ENCODE measurements at regions not wholly inside any gene's neighbourhood (a gene's known extent, or its start where the extent isn't known, plus 50 kb on each side); places are given as distances from the start of the nearest gene placed in this dataset.

- H3K79me2 ChIP-seq (replicated peaks; ENCODE audit: insufficient read depth, low read length): no peaks in the 10 kb centered on the region
- no peaks in the 10 kb centered on the region for H3K9me2 ChIP-seq (ENCODE audit: insufficient read depth, low read length)
- no peaks in the 10 kb centered on the region for H3K27me3 ChIP-seq (ENCODE audit: insufficient read depth, low read depth, low read length)
- no peak overlapping the region for H3K27ac ChIP-seq (ENCODE audit: low read length)
- H2AFZ ChIP-seq (ENCODE audit: low read depth, low read length): no peak overlapping the region
- H3K36me3 ChIP-seq (ENCODE audit: insufficient read depth, low read length): no peaks in the 10 kb centered on the region
- TF ChIP-seq POLR2AphosphoS5 (IDR thresholded peaks at IDR 0.05) (no peak), EP300 (conservative IDR thresholded peaks at IDR 0.05; ENCODE audit: poor library complexity, severe bottlenecking) (no peak), SMC3 (conservative IDR thresholded peaks at IDR 0.05; ENCODE audit: poor library complexity) (no peak), CTCF (IDR thresholded peaks at IDR 0.05; ENCODE audit: poor library complexity, severe bottlenecking) (no peak), TAF1 (IDR thresholded peaks at IDR 0.05; ENCODE audit: low read depth) (no peak), REST (IDR thresholded peaks at IDR 0.05; ENCODE audit: borderline replicate concordance) (no peak), MXI1 (conservative IDR thresholded peaks at IDR 0.05; ENCODE audit: poor library complexity, severe bottlenecking) (no peak), RAD21 (conservative IDR thresholded peaks at IDR 0.05) (no peak), EZH2 (IDR thresholded peaks at IDR 0.05; ENCODE audit: borderline replicate concordance, insufficient read depth, low read length, poor library complexity, severe bottlenecking) (no peak)
- H3K9me3 ChIP-seq (ENCODE audit: low read length): peaks cover 5% of the 10 kb centered on the region
- no peaks in the 10 kb centered on the region for H3F3A ChIP-seq (ENCODE audit: insufficient read depth, low read length, poor library complexity, severe bottlenecking)
- no peak overlapping the region for H3K4me3 ChIP-seq (ENCODE audit: low read length)
- H3K9ac ChIP-seq (ENCODE audit: low read length): no peak overlapping the region
- no peaks in the 10 kb centered on the region for H4K20me1 ChIP-seq (ENCODE audit: insufficient read depth)
- no peak overlapping the region for H3K4me2 ChIP-seq (ENCODE audit: low read length)
Measured at GRCh38 chr18:64799376-64799775, 650.5 kb upstream of the LINC00305 start.

GRCh38 chr18:64791236-64791635, 642.3 kb upstream of the LINC00305 start:
- Histone ChIP-seq H3K27ac (ENCODE audit: low read length) (no peak overlapping the region), H3K4me2 (ENCODE audit: low read length) (no peak overlapping the region), H3K4me3 (ENCODE audit: low read length) (no peak overlapping the region), H3K9me3 (ENCODE audit: low read length) (no peaks in the 10 kb centered on the region), H3F3A (ENCODE audit: insufficient read depth, low read length, poor library complexity, severe bottlenecking) (no peaks in the 10 kb centered on the region), H4K20me1 (ENCODE audit: insufficient read depth) (no peaks in the 10 kb centered on the region), H2AFZ (ENCODE audit: low read depth, low read length) (no peak overlapping the region), H3K79me2 (replicated peaks; ENCODE audit: insufficient read depth, low read length) (no peaks in the 10 kb centered on the region), H3K27me3 (ENCODE audit: insufficient read depth, low read depth, low read length) (no peaks in the 10 kb centered on the region), H3K9me2 (ENCODE audit: insufficient read depth, low read length) (no peaks in the 10 kb centered on the region), H3K36me3 (ENCODE audit: insufficient read depth, low read length) (no peaks in the 10 kb centered on the region), H3K9ac (ENCODE audit: low read length) (no peak overlapping the region)
- TF ChIP-seq SMC3 (conservative IDR thresholded peaks at IDR 0.05; ENCODE audit: poor library complexity) (no peak), REST (IDR thresholded peaks at IDR 0.05; ENCODE audit: borderline replicate concordance) (no peak), MXI1 (conservative IDR thresholded peaks at IDR 0.05; ENCODE audit: poor library complexity, severe bottlenecking) (no peak), EZH2 (IDR thresholded peaks at IDR 0.05; ENCODE audit: borderline replicate concordance, insufficient read depth, low read length, poor library complexity, severe bottlenecking) (no peak), EP300 (conservative IDR thresholded peaks at IDR 0.05; ENCODE audit: poor library complexity, severe bottlenecking) (no peak), RAD21 (conservative IDR thresholded peaks at IDR 0.05) (no peak), POLR2AphosphoS5 (IDR thresholded peaks at IDR 0.05) (no peak), TAF1 (IDR thresholded peaks at IDR 0.05; ENCODE audit: low read depth) (no peak), CTCF (IDR thresholded peaks at IDR 0.05; ENCODE audit: poor library complexity, severe bottlenecking) (no peak)

Measured in neural cell (in vitro differentiated cells).